ENCODE measurements at regions not wholly inside any gene's neighbourhood (a gene's known extent, or its start where the extent isn't known, plus 50 kb on each side); places are given as distances from the start of the nearest gene placed in this dataset.

- no peak for TF ChIP-seq RNF2 (IDR thresholded peaks at IDR 0.05; ENCODE audit: borderline replicate concordance, low read depth, low read length, missing control alignments, poor library complexity, severe bottlenecking)
- no peak for TF ChIP-seq HDAC2 (IDR thresholded peaks at IDR 0.05; ENCODE audit: borderline replicate concordance in 1 of 2, low read depth in 2 of 2, low read length in 2 of 2)
- TF ChIP-seq HDAC6 (IDR thresholded peaks at IDR 0.05; ENCODE audit: low read depth, low read length): no peak
- no peak for TF ChIP-seq SUZ12 (IDR thresholded peaks at IDR 0.05; ENCODE audit: low read length)
- TF ChIP-seq BCL11A (IDR thresholded peaks at IDR 0.05; ENCODE audit: low read depth in 2 of 2, low read length in 2 of 2): no peak
Observed at GRCh38 chr9:91043056-91043810, 241.6 kb downstream of the SYK start (continued).
